ENCODE measurements at regions not wholly inside any gene's neighbourhood (a gene's known extent, or its start where the extent isn't known, plus 50 kb on each side); places are given as distances from the start of the nearest gene placed in this dataset.
"Not testable (repeated sequence)": the region's sequence is repeated elsewhere in the genome, so short reads cannot be mapped to it uniquely, and the experiment has no call there.

GRCh38 chr2:236376566-236377244, 112.5 kb upstream of the ASB18 start:
- DNase-seq, result no peak

GRCh38 chr2:236380051-236380612, 115.9 kb upstream of the ASB18 start:
- no peak for DNase-seq

- not testable (repeated sequence) for DNase-seq
These were observed 117.0 kb upstream of the ASB18 start for GRCh38 chr2:236381253-236381652.

GRCh38 chr2:236389284-236390216, 125.3 kb upstream of the ASB18 start:
- not testable (repeated sequence) for DNase-seq

GRCh38 chr2:236393101-236393500, 128.9 kb upstream of the ASB18 start:
- no peak for DNase-seq

- DNase-seq, result no peak
These were observed 129.4 kb upstream of the ASB18 start for GRCh38 chr2:236393581-236393980.

- no peak for DNase-seq
These were observed 130.4 kb upstream of the ASB18 start for GRCh38 chr2:236394571-236394970.

- DNase-seq, result no peak
These were observed 130.9 kb upstream of the ASB18 start for GRCh38 chr2:236395067-236395466.

GRCh38 chr2:236396818-236397350, 132.7 kb upstream of the ASB18 start:
- DNase-seq, result no peak

GRCh38 chr2:236397681-236398080, 133.5 kb upstream of the ASB18 start:
- DNase-seq, result no peak

- no peak for DNase-seq
These were observed 135.2 kb upstream of the ASB18 start for GRCh38 chr2:236399409-236399808.

GRCh38 chr2:236400046-236400574, 135.9 kb upstream of the ASB18 start:
- no peak for DNase-seq

GRCh38 chr2:236400594-236401360, 136.6 kb upstream of the ASB18 start:
- DNase-seq, result no peak

GRCh38 chr2:236402033-236402790, 138.0 kb upstream of the ASB18 start:
- no peak for DNase-seq

- DNase-seq, result no peak
These were observed 138.9 kb upstream of the ASB18 start for GRCh38 chr2:236403125-236403524.

- DNase-seq, result no peak
These were observed 139.6 kb upstream of the ASB18 start for GRCh38 chr2:236403811-236404210.

GRCh38 chr2:236404346-236404745, 140.1 kb upstream of the ASB18 start:
- DNase-seq, result no peak

GRCh38 chr2:236405357-236405756, 141.2 kb upstream of the ASB18 start:
- DNase-seq, result no peak

- no peak for DNase-seq
These were observed 143.9 kb upstream of the ASB18 start for GRCh38 chr2:236408090-236408489.

- no peak for DNase-seq
These were observed 144.6 kb upstream of the ASB18 start for GRCh38 chr2:236408786-236409185.

- no peak for DNase-seq
These were observed 151.7 kb upstream of the ASB18 start for GRCh38 chr2:236415684-236416444.
